Effector memory CD4-positive, alpha-beta T cell (primary cell): ENCODE measurements at regions not wholly inside any gene's neighbourhood (a gene's known extent, or its start where the extent isn't known, plus 50 kb on each side); places are given as distances from the start of the nearest gene placed in this dataset.
"Not testable (repeated sequence)": the region's sequence is repeated elsewhere in the genome, so short reads cannot be mapped to it uniquely, and the experiment has no call there.

Experiments used
- DNase-seq, 3 donors: peaks; one replicate each; pipeline ENCODE4 v3.0.0-alpha.2; 2020
- H3K27ac ChIP-seq: 2 replicates; pipeline ENCODE4 v1.7.0; 2013; ENCODE audit warnings: mild to moderate bottlenecking, low read length, moderate library complexity; ENCODE audit not compliant: insufficient read depth, poor library complexity, severe bottlenecking
- H3K27me3 ChIP-seq: replicated peaks from 2 replicates; pipeline ENCODE4 v1.7.0; 2013; ENCODE audit warnings: mild to moderate bottlenecking, low read length; ENCODE audit not compliant: insufficient read depth, control insufficient read depth, poor library complexity, severe bottlenecking
- H3K36me3 ChIP-seq: 2 replicates; pipeline ENCODE4 v1.7.0; 2013; ENCODE audit warnings: mild to moderate bottlenecking, low read length, moderate library complexity; ENCODE audit not compliant: control insufficient read depth, insufficient read depth
- H3K4me1 ChIP-seq: 2 replicates; pipeline ENCODE4 v1.7.0; 2013; ENCODE audit warnings: low read length, mild to moderate bottlenecking; ENCODE audit not compliant: control insufficient read depth, insufficient read depth, poor library complexity, severe bottlenecking
- H3K4me3 ChIP-seq: 2 replicates; pipeline ENCODE4 v1.7.0; 2013; ENCODE audit warnings: low read length, low read depth, mild to moderate bottlenecking; ENCODE audit not compliant: insufficient read depth, poor library complexity, severe bottlenecking
- H3K9me3 ChIP-seq: 2 replicates; pipeline ENCODE4 v1.7.0; 2013; ENCODE audit warnings: mild to moderate bottlenecking, low read length, moderate library complexity; ENCODE audit not compliant: control insufficient read depth

DNA sequence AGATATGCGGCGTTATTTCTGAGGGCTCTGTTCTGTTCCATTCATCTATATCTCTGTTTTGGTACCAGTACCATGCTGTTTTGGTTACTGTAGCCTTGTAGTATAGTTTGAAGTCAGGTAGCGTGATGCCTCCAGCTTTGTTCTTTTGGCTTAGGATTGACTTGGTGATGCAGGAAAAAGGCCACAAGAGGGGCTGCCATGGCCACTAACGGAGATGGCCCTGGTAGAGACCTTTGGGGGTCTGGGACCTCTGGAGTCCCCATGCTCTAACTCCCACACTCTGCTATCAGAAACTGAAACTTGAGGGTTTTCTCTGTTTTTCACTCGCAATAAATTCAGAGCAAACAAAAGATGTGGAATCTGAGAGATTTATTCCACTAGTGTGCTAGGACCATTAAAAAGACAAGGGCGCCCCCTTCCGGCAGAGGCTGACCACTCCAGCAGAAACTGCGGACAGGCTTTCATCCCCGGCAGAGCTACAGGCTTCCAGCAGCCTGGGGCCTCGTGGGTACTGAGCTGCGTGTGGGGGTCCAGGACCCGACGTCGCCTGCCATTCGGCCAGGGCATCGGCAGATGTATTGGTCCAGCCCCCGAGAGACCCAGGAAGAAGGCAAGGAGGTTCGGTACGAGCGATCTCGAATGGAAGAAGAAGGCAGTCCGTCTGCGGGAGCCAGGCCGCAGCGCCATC lies 775.1 kb downstream of the EPHA7 start:
- DNase-seq, H3K4me3 ChIP-seq, H3K27me3 ChIP-seq, H3K9me3 ChIP-seq, H3K4me1 ChIP-seq, H3K36me3 ChIP-seq, H3K27ac ChIP-seq: not testable (repeated sequence)

DNA sequence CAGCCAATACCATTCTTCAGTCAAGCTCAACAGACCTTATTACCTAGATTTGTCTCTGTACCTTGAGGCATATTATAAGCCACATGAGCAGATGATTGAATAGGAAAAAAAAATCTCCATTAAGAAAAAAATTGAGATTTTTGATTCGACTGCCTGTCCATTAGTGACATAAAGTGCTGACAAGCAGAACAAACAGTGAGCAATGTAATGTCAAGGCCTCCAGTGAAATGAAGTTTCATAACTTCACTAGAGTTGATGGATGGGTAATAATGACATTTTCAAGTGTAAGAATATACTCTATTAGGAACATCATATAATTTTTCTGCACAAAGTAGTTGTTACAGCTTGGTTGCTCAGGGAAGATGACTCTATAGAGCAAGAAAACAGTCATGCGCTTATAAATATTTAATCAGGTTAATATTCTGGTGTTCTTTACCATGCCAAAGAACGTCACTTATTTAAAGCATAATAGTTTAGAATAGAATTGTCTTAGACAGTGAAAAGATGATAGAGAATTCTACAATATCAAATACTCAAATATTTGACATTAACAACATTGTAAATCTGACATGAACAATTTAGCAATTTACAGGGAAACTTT lies 783.7 kb downstream of the EPHA7 start:
- no peaks in the 10 kb centered on the region for H3K9me3 ChIP-seq
- no peak overlapping the region for H3K4me3 ChIP-seq
- H3K36me3 ChIP-seq: no peaks in the 10 kb centered on the region
- H3K4me1 ChIP-seq: no peaks in the 10 kb centered on the region
- H3K27me3 ChIP-seq: no peaks in the 10 kb centered on the region
- H3K27ac ChIP-seq: no peak overlapping the region
- no peak for DNase-seq

DNA sequence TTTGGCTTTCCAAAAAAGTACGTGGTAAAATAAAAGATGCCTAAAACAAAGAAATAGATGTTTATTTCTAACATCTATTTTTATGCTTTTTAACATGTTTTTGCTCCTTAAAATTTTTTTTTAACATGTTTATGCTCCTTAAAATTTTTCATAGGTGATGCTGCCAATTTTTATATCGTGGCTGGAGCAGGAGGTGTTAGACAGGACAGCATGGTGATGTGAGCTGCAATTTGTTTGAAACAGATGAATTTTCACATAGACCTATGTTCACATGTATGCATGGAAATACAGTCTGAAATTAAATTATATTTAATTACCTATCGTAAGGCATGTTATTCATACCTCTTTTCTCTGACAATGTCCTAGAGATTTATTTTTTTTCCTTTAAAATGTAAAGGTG lies 784.8 kb downstream of the EPHA7 start:
- H3K27ac ChIP-seq: no peak overlapping the region
- DNase-seq: no peak
- H3K9me3 ChIP-seq: no peaks in the 10 kb centered on the region
- H3K27me3 ChIP-seq: no peaks in the 10 kb centered on the region
- H3K36me3 ChIP-seq: no peaks in the 10 kb centered on the region
- no peak overlapping the region for H3K4me3 ChIP-seq
- no peaks in the 10 kb centered on the region for H3K4me1 ChIP-seq

DNA sequence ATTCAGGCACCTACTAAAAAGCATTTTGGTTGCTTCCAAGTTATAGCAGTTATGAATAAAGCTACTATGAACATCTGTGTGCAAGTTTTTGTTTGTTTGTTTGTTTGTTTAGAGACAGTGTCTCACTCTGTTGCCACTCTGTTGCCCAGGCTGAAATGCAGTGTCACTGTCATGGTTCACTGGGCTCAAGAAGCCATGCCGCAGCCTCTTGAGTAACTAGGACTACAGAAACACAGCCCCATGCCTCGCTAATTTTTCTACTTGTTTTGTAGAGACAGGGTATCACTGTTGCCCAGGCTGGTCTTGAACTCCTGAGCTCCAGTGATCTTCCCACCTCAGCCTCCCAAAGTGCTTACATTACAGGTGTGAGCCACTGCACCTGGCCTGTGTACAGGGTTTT lies 795.9 kb downstream of the EPHA7 start:
- H3K27me3 ChIP-seq: no peaks in the 10 kb centered on the region
- no peaks in the 10 kb centered on the region for H3K9me3 ChIP-seq
- H3K4me1 ChIP-seq: no peaks in the 10 kb centered on the region
- no peaks in the 10 kb centered on the region for H3K36me3 ChIP-seq
- no peak overlapping the region for H3K27ac ChIP-seq
- DNase-seq: no peak
- H3K4me3 ChIP-seq: no peak overlapping the region

DNA sequence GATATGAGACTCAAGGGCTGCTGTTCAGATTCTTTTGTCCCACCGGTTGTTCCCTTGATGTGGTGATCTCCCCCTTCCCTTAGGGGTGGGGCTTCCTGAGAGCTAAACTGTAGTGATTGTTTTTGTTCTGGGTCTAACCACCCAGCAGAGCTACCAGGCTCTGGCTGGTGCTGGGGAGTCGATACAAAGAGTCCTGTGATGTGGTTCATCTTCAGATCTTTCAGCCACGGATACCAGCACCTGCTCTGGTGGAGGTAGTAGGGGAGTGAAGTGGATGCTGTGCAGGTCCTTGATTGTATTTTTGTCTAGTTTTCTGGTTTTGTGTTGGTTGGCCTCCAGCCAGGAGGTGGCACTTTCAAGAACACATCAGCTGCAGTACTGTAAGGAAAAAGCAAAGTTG lies 801.6 kb downstream of the EPHA7 start:
- no peak overlapping the region for H3K4me3 ChIP-seq
- H3K27me3 ChIP-seq: no peaks in the 10 kb centered on the region
- no peaks in the 10 kb centered on the region for H3K9me3 ChIP-seq
- no peak overlapping the region for H3K27ac ChIP-seq
- no peaks in the 10 kb centered on the region for H3K36me3 ChIP-seq
- H3K4me1 ChIP-seq: no peaks in the 10 kb centered on the region
- DNase-seq: no peak

DNA sequence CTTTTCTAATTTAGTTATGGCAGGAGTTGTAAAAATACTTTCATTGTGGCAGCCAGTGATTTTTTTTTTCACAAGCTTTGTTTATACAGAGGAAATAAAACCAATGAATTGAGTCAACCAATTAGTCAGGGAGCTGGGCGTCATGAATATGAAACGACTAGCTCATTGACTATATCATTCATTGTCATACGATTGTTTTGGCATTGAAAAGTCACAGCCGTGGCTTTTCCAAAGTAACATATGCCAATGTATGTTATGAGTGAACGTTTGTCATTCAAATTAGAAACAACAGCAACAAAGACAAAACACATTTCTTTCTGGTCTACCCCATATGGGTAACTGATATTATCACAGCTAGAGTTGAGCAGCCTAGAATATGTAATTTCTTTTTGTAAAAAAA lies 810.6 kb downstream of the EPHA7 start:
- Histone ChIP-seq H3K27ac (no peak overlapping the region), H3K36me3 (no peaks in the 10 kb centered on the region), H3K27me3 (no peaks in the 10 kb centered on the region), H3K4me3 (no peak overlapping the region), H3K4me1 (no peaks in the 10 kb centered on the region), H3K9me3 (no peaks in the 10 kb centered on the region)
- DNase-seq: no peak

DNA sequence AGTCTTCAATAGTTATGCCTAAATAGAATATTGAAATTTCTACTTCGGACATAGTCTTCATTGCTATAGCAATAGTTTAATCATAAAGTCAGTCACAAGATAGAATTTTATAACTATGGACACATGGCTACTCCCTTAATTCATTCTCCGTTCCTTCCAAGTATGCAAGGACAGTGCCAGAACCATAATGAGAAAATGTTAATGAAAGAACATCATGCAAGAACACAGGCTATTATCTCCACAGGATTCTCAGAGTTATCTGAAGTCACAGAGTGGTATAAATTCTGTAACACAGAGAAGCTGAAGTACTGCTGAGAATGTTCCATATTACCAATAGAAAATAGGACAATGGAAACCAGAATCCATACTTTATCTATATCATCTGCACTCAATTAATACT lies 826.2 kb downstream of the EPHA7 start:
- no peaks in the 10 kb centered on the region for H3K36me3 ChIP-seq
- H3K9me3 ChIP-seq: no peaks in the 10 kb centered on the region
- no peak overlapping the region for H3K4me3 ChIP-seq
- no peaks in the 10 kb centered on the region for H3K27me3 ChIP-seq
- H3K27ac ChIP-seq: no peak overlapping the region
- no peak for DNase-seq
- H3K4me1 ChIP-seq: no peaks in the 10 kb centered on the region

DNA sequence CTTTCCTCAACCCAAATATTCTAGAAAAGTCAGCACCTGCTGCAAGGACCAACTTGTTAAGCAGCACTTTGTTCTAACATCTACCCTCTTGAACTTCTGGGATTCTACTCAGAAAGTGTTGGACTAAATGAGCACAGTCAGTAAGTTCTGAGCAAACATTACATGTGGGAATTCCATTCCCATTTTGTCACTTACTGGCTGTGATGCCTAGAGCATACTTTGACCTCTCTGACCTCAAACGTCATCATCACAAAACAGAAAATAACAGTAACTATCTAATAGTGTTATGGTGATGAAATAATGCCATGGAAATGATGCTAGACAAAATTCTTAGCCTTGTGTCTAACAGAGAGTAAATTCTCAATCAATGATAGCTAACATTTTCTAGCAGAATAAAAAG lies 829.4 kb downstream of the EPHA7 start:
- DNase-seq: no peak
- H3K4me3 ChIP-seq: no peak overlapping the region
- no peak overlapping the region for H3K27ac ChIP-seq

DNA sequence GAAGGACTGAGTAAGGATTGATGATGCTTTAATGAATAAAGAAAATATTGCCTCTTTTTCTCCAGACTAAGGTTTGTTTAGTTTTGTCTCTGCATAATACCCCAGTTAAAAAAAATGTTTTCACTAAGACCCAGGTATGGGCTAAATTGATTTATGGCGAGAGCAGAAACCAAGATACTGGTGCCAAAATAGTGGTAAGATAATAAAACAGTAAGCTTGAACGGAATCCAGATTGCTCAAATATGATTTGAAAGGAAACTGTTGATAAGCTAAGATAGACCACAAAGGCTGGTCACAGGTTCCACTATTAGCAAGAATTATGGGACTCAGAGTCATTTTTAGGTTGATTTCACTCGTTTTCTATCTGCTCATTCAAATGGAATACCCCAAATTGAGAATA lies 831.2 kb downstream of the EPHA7 start:
- no peaks in the 10 kb centered on the region for H3K36me3 ChIP-seq

More for the DNA sequence above, 829.4 kb downstream of the EPHA7 start:
- Histone ChIP-seq H3K36me3 (no peaks in the 10 kb centered on the region), H3K4me1 (no peaks in the 10 kb centered on the region), H3K27me3 (no peaks in the 10 kb centered on the region), H3K9me3 (no peaks in the 10 kb centered on the region)

DNA sequence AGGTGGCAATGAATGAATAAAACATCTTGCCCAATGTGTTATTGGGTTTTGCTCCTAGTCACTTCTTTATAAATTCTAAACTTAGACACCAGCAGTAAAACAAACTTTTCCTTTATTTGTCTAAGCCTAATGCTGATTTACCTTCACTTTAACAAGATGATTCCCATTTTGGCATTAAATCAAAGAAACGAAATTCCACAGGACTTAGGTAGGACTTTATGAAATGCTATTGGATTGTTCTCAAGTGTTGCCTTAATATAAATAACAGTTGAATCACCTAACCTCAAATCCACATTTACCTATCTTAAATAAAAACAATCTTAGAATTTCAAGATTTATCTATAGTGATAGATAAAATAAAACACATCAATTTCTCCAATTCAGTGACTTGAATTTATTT lies 831.8 kb downstream of the EPHA7 start:
- H3K27ac ChIP-seq: no peak overlapping the region
- DNase-seq: no peak
- no peaks in the 10 kb centered on the region for H3K4me1 ChIP-seq
- H3K4me3 ChIP-seq: no peak overlapping the region
- H3K9me3 ChIP-seq: no peaks in the 10 kb centered on the region
- no peaks in the 10 kb centered on the region for H3K27me3 ChIP-seq
- no peaks in the 10 kb centered on the region for H3K36me3 ChIP-seq

More for the DNA sequence above, 831.2 kb downstream of the EPHA7 start:
- no peak overlapping the region for H3K4me3 ChIP-seq
- H3K27me3 ChIP-seq: no peaks in the 10 kb centered on the region
- no peak overlapping the region for H3K27ac ChIP-seq
- no peak for DNase-seq
- no peaks in the 10 kb centered on the region for H3K4me1 ChIP-seq
- no peaks in the 10 kb centered on the region for H3K9me3 ChIP-seq
